ENCODE measurements at regions not wholly inside any gene's neighbourhood (a gene's known extent, or its start where the extent isn't known, plus 50 kb on each side); places are given as distances from the start of the nearest gene placed in this dataset.

- DNase-seq (ENCODE audit: low read depth in 2 of 2): no peak
These were observed 325.0 kb downstream of the CDC5L start for GRCh38 chr6:44712353-44713111.

- DNase-seq (ENCODE audit: low read depth in 2 of 2): no peak
These were observed 327.7 kb downstream of the CDC5L start for GRCh38 chr6:44715188-44715587.

DNA sequence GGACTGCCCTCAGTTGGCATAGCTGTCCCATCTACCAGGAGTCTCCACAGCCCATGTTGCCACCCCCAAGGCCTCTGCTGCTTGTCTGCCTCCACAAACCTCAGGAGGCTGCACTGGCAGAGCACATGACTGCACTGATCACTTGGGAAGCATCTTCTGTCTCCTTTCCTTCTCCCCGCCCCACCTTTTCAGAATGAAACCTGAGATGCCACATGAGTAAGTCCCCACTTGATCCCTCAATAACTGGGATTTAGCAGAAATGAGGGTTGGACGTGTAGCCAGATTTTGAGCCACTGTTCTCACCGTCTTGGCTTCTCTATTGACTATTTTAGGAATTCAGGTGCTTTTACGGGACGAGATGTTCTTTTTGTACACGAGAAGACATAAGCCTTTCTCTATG, 328.4 kb downstream of the CDC5L start:
- DNase-seq (ENCODE audit: low read depth in 2 of 2): no peak

GRCh38 chr6:44717431-44717830, 329.9 kb downstream of the CDC5L start:
- no peak for DNase-seq (ENCODE audit: low read depth in 2 of 2)

DNA sequence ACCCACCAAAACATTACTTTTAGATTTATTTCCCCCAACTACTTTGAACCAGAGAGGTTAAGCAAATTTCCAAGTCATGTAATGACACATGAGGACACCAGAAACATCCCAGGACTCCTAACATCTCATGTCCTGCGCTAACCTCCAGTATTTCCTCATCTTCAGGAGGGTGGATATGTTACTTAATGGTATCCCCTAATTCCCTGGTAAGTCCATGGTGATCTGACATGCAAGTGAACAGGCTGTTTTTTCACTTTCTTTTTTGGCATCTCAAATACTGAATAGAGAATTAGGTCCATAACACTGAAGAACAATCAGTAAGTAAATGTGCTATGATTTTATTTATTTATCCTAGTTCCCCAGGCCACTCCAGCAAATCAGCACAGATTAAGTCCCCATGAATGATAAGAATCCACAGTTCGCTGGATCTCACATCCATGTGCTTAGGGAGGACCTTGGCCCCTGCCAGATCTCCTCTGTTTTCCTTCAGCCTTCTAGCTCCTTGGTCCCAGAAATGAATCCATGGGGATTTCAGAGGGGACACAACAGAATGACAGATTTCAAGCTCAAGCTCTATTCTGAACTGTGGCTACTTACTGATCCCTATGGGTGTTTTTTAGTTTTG, 334.6 kb downstream of the CDC5L start:
- no peak for DNase-seq (ENCODE audit: low read depth in 2 of 2)

- no peak for DNase-seq (ENCODE audit: low read depth in 2 of 2)
These were observed 335.2 kb downstream of the CDC5L start for GRCh38 chr6:44722736-44723135.

- no peak for DNase-seq (ENCODE audit: low read depth in 2 of 2)
These were observed 336.1 kb downstream of the CDC5L start for GRCh38 chr6:44723439-44724197.

DNA sequence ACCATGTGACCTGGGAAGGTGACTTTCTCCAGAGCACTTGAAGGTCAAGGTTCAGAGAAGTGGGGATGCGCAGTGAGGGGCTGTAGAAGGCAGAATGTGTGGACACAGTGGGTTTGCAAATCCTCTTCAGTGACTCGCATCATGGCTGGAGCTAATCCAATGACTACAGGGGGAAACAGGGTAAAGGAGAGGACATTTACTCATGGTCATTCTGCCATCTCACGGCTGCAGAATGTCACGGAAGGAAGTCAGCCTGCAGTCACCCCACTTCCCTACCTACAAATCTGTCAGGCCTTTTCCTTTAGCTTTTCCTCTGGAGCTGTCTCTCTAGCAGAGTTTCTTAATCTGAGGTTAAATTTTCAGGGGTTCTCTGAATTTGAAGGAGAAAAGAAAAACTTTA, 337.6 kb downstream of the CDC5L start:
- DNase-seq (ENCODE audit: low read depth in 2 of 2): no peak

GRCh38 chr6:44727651-44728630, 340.4 kb downstream of the CDC5L start:
- DNase-seq (ENCODE audit: low read depth in 2 of 2): no peak

DNA sequence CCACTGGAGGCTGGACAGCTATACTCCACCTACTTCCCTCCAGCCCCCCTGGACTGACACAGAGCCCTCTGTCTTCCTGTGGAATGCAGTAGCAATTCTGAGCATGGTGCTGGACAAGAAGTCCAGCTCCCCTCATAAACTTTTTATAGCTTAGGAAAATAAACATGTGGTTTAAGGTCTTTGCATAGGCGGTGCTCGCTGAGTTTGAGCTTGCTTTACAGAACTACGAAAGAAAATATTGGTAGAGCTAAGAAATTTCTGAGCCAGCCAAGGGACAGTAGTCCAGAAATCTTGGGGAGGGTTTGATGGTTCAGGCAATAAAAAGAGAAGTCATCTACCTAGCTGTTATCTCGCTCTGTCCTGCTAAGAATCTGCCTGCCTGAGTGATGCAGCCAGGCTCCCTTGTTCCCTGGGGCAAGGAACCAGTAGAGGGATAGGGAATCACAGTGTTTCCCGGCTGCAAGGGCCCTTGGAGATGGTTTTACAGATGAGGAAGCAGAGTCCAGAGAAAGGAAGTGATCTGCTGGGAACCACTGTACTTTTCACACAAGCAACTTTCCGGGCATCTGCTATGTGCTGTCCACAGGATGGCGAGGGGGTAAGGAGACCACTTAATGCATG, 343.4 kb downstream of the CDC5L start:
- no peak for DNase-seq (ENCODE audit: low read depth in 2 of 2)

- no peak for DNase-seq (ENCODE audit: low read depth in 2 of 2)
These were observed 344.1 kb downstream of the CDC5L start for GRCh38 chr6:44731485-44732095.

DNA sequence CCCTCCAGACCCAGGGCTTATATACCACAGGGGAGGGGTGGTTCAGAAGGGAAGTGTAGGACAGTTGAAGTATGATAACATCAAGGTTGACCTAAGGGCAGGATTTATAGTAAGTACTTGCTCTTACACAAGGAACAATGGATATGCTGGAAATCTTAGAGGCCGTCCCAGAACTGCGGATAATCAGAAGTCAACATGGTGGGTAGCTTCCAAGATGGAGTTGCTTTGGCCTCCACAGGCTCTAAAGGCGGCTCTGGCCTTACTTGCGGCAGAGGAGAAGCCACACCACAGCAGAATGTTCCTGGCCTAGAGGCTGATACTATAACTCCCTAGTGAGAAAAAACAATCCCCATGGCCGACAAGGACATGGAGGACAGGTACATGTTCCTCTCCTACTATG, 344.7 kb downstream of the CDC5L start:
- DNase-seq (ENCODE audit: low read depth in 2 of 2): no peak

DNA sequence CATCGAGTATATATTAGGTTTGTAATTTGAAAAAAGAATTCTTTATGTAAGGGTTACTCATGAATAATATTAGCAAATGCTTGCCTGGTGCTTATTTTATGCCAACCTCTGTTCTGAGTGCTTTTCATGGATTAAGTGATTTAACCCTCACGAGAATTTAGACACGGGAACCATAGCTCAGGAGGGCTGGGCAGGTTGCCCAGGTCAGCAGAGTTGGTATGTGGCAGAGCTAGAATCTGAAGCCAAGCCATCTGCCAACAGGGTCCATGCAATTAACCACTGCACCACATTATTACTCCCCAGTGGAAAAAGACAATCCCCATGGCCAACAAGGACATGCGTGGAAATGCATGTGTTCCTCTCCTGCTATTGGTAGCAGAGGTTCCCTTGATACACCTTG, 345.6 kb downstream of the CDC5L start:
- DNase-seq (ENCODE audit: low read depth in 2 of 2): no peak

GRCh38 chr6:44733868-44734267, 346.4 kb downstream of the CDC5L start:
- no peak for DNase-seq (ENCODE audit: low read depth in 2 of 2)

- no peak for DNase-seq (ENCODE audit: low read depth in 2 of 2)
These were observed 347.6 kb downstream of the CDC5L start for GRCh38 chr6:44734886-44735629.

GRCh38 chr6:44735630-44735963, 348.1 kb downstream of the CDC5L start:
- peak in 1 of 2 experiments; percentile 6 for DNase-seq (ENCODE audit: low read depth in 2 of 2)

- DNase-seq (ENCODE audit: low read depth in 2 of 2): no peak
These were observed 349.8 kb downstream of the CDC5L start for GRCh38 chr6:44737341-44737740.

DNA sequence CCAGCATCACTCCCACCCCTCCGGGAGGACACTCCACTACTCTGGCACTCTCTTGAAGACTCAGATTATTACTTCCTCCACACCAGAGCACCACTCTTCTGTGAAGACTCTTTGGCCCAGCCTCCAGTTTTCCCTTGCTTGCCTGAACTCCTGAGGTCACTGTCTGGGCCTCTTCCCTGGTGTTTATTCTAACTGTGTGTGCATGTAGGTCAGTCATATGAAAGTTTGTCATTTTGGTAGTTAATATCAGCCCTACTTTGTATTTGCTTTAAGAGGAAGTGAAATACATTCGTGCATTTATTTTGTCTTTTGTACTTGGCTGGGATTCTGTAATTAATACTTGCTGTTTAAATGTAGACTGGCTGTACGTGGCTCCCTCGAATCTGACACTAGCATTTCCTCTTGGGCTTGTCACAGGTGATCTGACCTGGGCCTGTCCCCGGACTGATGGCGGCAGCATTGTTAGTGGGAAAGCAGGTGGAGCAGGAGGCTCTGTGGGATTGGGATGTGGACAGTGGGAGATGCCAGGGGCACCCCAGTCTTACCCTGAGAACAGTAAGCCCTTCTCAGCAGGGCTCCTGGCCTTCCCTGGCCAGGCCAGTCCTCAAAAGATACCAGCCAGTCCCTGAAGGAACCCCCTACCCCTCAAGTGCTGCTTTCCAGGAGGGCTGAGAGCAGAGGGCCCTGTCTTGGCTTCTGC, 350.5 kb downstream of the CDC5L start:
- no peak for DNase-seq (ENCODE audit: low read depth in 2 of 2)

DNA sequence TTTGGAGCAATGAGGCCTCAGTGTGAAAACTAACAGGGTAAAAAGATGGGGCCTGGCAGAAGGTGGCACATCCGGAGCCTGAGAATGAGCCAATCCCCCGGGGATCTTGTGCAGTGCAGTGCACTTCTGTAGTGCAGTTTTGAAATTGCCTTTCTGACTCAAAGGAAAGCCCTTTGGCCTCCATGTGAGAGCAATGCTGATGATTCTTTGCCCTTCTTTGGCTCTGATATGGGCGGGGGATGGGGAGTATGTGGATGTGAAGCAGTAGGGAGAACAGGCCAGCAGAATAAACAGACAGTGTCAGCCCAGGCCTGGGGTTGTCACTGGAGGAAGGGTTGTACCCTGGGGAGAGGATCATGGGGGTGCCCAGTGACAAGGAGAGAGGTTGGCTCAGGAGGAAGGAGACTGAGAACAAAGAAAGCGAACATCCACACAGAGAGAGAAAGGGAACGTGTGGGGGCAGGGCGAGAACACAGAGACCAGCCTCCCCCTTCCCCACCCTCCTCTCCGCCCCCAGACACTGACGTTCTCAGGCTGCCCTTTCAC, 351.2 kb downstream of the CDC5L start:
- no peak for DNase-seq (ENCODE audit: low read depth in 2 of 2)

Data from stimulated activated CD4-positive, alpha-beta T cell treated with anti-CD3 and anti-CD28 coated beads, Interleukin-12 subunit alpha, Interleukin-12 subunit beta, amount 100 ng/mL, for 24 hours (primary cell).